ENCODE measurements at regions not wholly inside any gene's neighbourhood (a gene's known extent, or its start where the extent isn't known, plus 50 kb on each side); places are given as distances from the start of the nearest gene placed in this dataset.

- Histone ChIP-seq H3K9ac (ENCODE audit: low read depth, low read length) (no peak overlapping the region), H3K4me1 (ENCODE audit: control insufficient read depth, insufficient read depth, low read length) (no peaks in the 10 kb centered on the region), H4K91ac (ENCODE audit: insufficient read depth, low read depth, low read length) (no peak overlapping the region), H2AK5ac (ENCODE audit: low read depth, low read length) (no peak overlapping the region), H3K14ac (replicated peaks; ENCODE audit: low read depth, low read length) (no peak overlapping the region), H3K23ac (ENCODE audit: low read depth, low read length) (no peak overlapping the region), H3K18ac (ENCODE audit: low read depth, low read length) (no peak overlapping the region), H3K56ac (ENCODE audit: extremely low read depth, insufficient read depth, low read length) (no peak overlapping the region), H2BK15ac (ENCODE audit: low read depth, low read length) (no peak overlapping the region), H3K27me3 (ENCODE audit: control insufficient read depth, insufficient read depth, low read length) (no peaks in the 10 kb centered on the region), H3K4me3 (ENCODE audit: insufficient read depth, low read depth, low read length) (no peak overlapping the region), H4K5ac (ENCODE audit: low read depth, low read length) (no peak overlapping the region), H2AFZ (replicated peaks; ENCODE audit: low read length, poor library complexity) (no peak overlapping the region), H3K9me3 (ENCODE audit: control insufficient read depth, insufficient read depth, low read length) (peaks cover 4% of the 10 kb centered on the region; the same call in 1 of the 2 replicates), H2BK5ac (ENCODE audit: low read depth, low read length, poor library complexity, severe bottlenecking) (no peak overlapping the region), H4K8ac (ENCODE audit: low read depth in 2 of 2, low read length in 2 of 2) (no peak overlapping the region), H2BK20ac (ENCODE audit: low read depth, low read length) (no peak overlapping the region), H3K4me2 (ENCODE audit: low read depth, low read length) (no peak overlapping the region), H2AK9ac (replicated peaks; ENCODE audit: low read depth, low read length, poor library complexity) (no peak overlapping the region), H4K20me1 (ENCODE audit: insufficient read depth, low read length) (no peaks in the 10 kb centered on the region), H3K36me3 (ENCODE audit: control insufficient read depth, insufficient read depth, low read length) (no peaks in the 10 kb centered on the region), H3K79me1 (ENCODE audit: low read depth in 1 of 2, low read length in 2 of 2) (no peaks in the 10 kb centered on the region), H2BK120ac (ENCODE audit: low read depth, low read length) (no peak overlapping the region), H3K9me1 (ENCODE audit: insufficient read depth, low read length) (no peaks in the 10 kb centered on the region), H3K27ac (ENCODE audit: insufficient read depth, low read length) (no peak overlapping the region), H3K4ac (ENCODE audit: low read depth, low read length) (no peak overlapping the region)
- ATAC-seq (ENCODE audit: low read depth): no peak
- in situ Hi-C loops (cut with MboI; ENCODE audit: low sequenced_read_pairs): no loop called here
- POLR2A ChIA-PET (ENCODE audit: unreplicated experiment): no interaction called here
- no peak for DNase-seq
- intact Hi-C loops (cut with micrococcal nuclease): no loop called here
- dilution Hi-C loops (cut with HindIII; ENCODE audit: low sequenced_read_pairs, unreplicated experiment): no loop called here
- TF ChIP-seq CTCF (conservative IDR thresholded peaks at IDR 0.05; ENCODE audit: low read depth, low read length): no peak
- no peak for TF ChIP-seq NFE2L2 (IDR thresholded peaks at IDR 0.05; ENCODE audit: low read depth, low read length)
- no peak for TF ChIP-seq MAFK (IDR thresholded peaks at IDR 0.05; ENCODE audit: low read depth, low read length)
- TF ChIP-seq MXI1 (IDR thresholded peaks at IDR 0.05; ENCODE audit: borderline replicate concordance, low read depth, low read length): no peak
- no peak for TF ChIP-seq RAD21 (IDR thresholded peaks at IDR 0.05; ENCODE audit: low read length)
- TF ChIP-seq RFX5 (IDR thresholded peaks at IDR 0.05; ENCODE audit: low read depth, low read length): no peak
- TF ChIP-seq MAZ (IDR thresholded peaks at IDR 0.05; ENCODE audit: borderline replicate concordance, low read depth, low read length): no peak
- TF ChIP-seq SMC3 (IDR thresholded peaks at IDR 0.05; ENCODE audit: low read depth, low read length): no peak
- TF ChIP-seq FOS (IDR thresholded peaks at IDR 0.05; ENCODE audit: low read depth, low read length): no peak
- TF ChIP-seq BHLHE40 (IDR thresholded peaks at IDR 0.05; ENCODE audit: low read depth, low read length): no peak
- no peak for TF ChIP-seq USF2 (IDR thresholded peaks at IDR 0.05; ENCODE audit: low read depth, low read length)
- TF ChIP-seq CHD1 (IDR thresholded peaks at IDR 0.05; ENCODE audit: low read depth, low read length): no peak
- CTCF ChIA-PET: interaction anchor here (0.8 kb wide), 1 partner anchor 14 kb away, joined by 3 read pairs; no protein-coding TSS in a partner anchor
- no TSS peak for BruUV-seq (replicated peaks)
Observed at GRCh38 chr3:88542916-88543315, 393.2 kb downstream of the C3orf38 start.

All from IMR-90 (cell line).